ENCODE measurements at regions not wholly inside any gene's neighbourhood (a gene's known extent, or its start where the extent isn't known, plus 50 kb on each side); places are given as distances from the start of the nearest gene placed in this dataset.
"Not testable (repeated sequence)": the region's sequence is repeated elsewhere in the genome, so short reads cannot be mapped to it uniquely, and the experiment has no call there.

DNA sequence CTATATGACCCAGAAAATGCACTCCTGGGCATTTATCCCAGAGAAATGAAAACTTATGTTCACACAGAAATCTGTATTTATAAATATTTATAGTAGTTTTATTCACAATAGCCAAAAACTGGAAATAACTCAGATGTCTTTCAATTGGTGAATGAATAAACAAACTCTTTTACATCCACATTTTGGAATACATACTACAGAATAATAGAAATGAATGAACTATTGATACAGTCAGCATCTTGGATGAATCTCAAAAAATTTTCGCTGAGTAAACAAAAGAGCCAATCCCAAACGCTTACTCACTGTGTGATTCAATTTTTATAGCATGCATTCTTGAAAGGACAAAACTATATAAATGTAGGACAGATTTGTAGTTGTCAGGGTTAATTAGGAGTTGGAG, 75.1 kb upstream of the HTR2C start:
- Histone ChIP-seq H3K36me3 (replicated peaks; ENCODE audit: insufficient read depth, low read length) (no peaks in the 10 kb centered on the region), H3F3A (ENCODE audit: insufficient read depth, low read length) (no peaks in the 10 kb centered on the region), H3K27me3 (replicated peaks; ENCODE audit: insufficient read depth, low read length) (no peaks in the 10 kb centered on the region), H3K27ac (ENCODE audit: low read length) (no peak overlapping the region), H2AFZ (ENCODE audit: low read length) (no peak overlapping the region), H3K4me2 (ENCODE audit: low read depth, low read length) (no peak overlapping the region), H3K9me3 (replicated peaks; ENCODE audit: insufficient read depth, low read length) (no peaks in the 10 kb centered on the region; the same call in 1 of the 2 replicates), H4K20me1 (ENCODE audit: insufficient read depth, low read length) (no peaks in the 10 kb centered on the region), H3K79me2 (ENCODE audit: low read length) (no peaks in the 10 kb centered on the region), H3K9ac (ENCODE audit: low read length) (no peak overlapping the region), H3K4me3 (ENCODE audit: low read length) (no peak overlapping the region), H3K9me2 (replicated peaks; ENCODE audit: insufficient read depth, low read length) (no peaks in the 10 kb centered on the region), H3K4me1 (ENCODE audit: low read length) (no peaks in the 10 kb centered on the region)
- no peak for DNase-seq
- TF ChIP-seq EZH2phosphoT487 (IDR thresholded peaks at IDR 0.05; ENCODE audit: low read length) (no peak), EZH2 (optimal IDR thresholded peaks at IDR 0.05; ENCODE audit: low read depth, low read length) (no peak)
- TF ChIP-seq, protein P1, sequence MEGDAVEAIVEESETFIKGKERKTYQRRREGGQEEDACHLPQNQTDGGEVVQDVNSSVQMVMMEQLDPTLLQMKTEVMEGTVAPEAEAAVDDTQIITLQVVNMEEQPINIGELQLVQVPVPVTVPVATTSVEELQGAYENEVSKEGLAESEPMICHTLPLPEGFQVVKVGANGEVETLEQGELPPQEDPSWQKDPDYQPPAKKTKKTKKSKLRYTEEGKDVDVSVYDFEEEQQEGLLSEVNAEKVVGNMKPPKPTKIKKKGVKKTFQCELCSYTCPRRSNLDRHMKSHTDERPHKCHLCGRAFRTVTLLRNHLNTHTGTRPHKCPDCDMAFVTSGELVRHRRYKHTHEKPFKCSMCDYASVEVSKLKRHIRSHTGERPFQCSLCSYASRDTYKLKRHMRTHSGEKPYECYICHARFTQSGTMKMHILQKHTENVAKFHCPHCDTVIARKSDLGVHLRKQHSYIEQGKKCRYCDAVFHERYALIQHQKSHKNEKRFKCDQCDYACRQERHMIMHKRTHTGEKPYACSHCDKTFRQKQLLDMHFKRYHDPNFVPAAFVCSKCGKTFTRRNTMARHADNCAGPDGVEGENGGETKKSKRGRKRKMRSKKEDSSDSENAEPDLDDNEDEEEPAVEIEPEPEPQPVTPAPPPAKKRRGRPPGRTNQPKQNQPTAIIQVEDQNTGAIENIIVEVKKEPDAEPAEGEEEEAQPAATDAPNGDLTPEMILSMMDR (IDR thresholded peaks at IDR 0.05; ENCODE audit: low read length): no peak

DNA sequence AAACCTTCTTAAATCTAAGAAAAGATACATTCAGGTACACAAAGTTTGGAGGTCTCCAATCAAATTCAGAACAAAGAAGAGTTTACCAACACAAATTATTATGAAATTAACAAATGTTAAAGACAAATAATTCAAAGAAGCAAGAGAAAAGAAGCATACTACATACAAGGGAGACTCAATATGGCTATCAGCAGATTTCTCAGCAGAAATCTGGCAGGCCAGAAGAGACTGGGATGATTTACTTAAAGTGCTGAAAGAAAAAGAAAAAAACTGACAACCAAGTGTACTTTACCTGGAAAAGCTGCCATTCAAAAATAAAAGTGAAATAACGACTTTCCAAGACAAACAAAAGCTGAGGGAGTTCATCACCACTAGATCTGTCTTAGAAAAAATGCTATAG, 64.4 kb upstream of the HTR2C start:
- Histone ChIP-seq H3K9me2 (replicated peaks; ENCODE audit: insufficient read depth, low read length) (no peaks in the 10 kb centered on the region), H3K27ac (ENCODE audit: low read length) (no peak overlapping the region), H3K36me3 (replicated peaks; ENCODE audit: insufficient read depth, low read length) (no peaks in the 10 kb centered on the region), H3K79me2 (ENCODE audit: low read length) (no peaks in the 10 kb centered on the region), H4K20me1 (ENCODE audit: insufficient read depth, low read length) (no peaks in the 10 kb centered on the region), H2AFZ (ENCODE audit: low read length) (no peak overlapping the region), H3K4me3 (ENCODE audit: low read length) (no peak overlapping the region), H3K4me2 (ENCODE audit: low read depth, low read length) (no peak overlapping the region), H3K4me1 (ENCODE audit: low read length) (no peaks in the 10 kb centered on the region), H3F3A (ENCODE audit: insufficient read depth, low read length) (no peaks in the 10 kb centered on the region), H3K27me3 (replicated peaks; ENCODE audit: insufficient read depth, low read length) (no peaks in the 10 kb centered on the region), H3K9me3 (replicated peaks; ENCODE audit: insufficient read depth, low read length) (no peaks in the 10 kb centered on the region), H3K9ac (ENCODE audit: low read length) (no peak overlapping the region)
- no peak for DNase-seq
- TF ChIP-seq, protein P1 (IDR thresholded peaks at IDR 0.05; ENCODE audit: low read length): no peak
- TF ChIP-seq EZH2 (optimal IDR thresholded peaks at IDR 0.05; ENCODE audit: low read depth, low read length) (no peak), EZH2phosphoT487 (IDR thresholded peaks at IDR 0.05; ENCODE audit: low read length) (no peak)

DNA sequence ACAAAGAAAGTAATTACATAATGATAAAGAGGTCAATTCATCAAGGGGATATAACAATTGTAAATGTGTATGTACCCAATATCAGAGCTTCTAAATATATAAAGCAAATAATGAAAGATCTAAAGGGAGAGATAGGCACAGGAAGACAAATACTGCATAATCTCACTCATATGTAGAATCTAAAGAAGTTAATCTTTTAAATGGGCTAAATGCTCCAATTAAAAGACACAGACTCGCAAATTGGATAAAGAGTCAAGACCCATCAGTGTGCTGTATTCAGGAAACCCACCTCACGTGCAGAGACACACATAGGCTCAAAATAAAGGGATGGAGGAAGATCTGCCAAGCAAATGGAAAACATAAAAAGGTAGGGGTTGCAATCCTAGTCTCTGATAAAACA, 63.2 kb upstream of the HTR2C start:
- H3K9me3 ChIP-seq (replicated peaks; ENCODE audit: insufficient read depth, low read length); H3K9ac ChIP-seq (ENCODE audit: low read length); H3K27ac ChIP-seq (ENCODE audit: low read length): not testable (repeated sequence)

DNA sequence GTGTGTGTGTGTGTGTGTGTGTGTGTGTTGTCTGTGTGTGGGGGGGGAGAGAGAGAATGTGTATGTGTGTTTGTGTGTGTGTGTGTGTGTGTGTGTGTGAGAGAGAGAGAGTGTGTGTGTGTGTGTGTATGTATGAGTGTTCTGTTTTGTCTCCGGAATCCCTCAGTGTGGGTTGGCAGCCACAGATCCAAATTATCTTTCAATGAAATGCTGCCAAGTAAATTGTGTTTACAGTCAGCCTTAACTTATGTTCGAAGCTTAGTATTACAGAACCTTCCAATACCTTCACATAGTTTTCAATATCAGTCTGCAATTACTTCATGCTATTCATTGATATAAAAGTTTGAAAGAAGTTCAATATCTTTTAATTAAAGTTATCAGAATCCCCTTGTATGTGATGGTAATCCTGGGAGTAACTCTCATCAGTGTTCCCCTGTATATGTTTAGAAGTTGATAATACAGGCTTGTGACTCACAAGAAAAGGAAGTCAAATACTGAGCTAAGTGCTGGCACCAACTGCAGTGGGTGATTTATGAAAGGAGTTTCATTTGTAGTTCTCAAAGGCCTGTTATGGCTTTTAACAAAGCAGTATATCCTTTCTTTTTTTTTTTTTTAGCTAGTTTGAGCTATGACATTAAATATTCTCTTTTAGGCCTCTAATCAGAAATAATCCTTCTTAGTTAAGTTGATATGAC, 51.6 kb upstream of the HTR2C start:
- Histone ChIP-seq H3K4me3 (ENCODE audit: low read length) (no peak overlapping the region), H3K79me2 (ENCODE audit: low read length) (no peaks in the 10 kb centered on the region)

More for the DNA sequence above, 63.2 kb upstream of the HTR2C start:
- not testable (repeated sequence) for H3K4me3 ChIP-seq (ENCODE audit: low read length); H2AFZ ChIP-seq (ENCODE audit: low read length); H3K4me1 ChIP-seq (ENCODE audit: low read length); H3F3A ChIP-seq (ENCODE audit: insufficient read depth, low read length); H3K36me3 ChIP-seq (replicated peaks; ENCODE audit: insufficient read depth, low read length); H4K20me1 ChIP-seq (ENCODE audit: insufficient read depth, low read length); H3K4me2 ChIP-seq (ENCODE audit: low read depth, low read length); H3K9me2 ChIP-seq (replicated peaks; ENCODE audit: insufficient read depth, low read length); H3K79me2 ChIP-seq (ENCODE audit: low read length); H3K27me3 ChIP-seq (replicated peaks; ENCODE audit: insufficient read depth, low read length)
- DNase-seq: peak; percentile 7

More for the DNA sequence above, 51.6 kb upstream of the HTR2C start:
- no peaks in the 10 kb centered on the region for H3K9me2 ChIP-seq (replicated peaks; ENCODE audit: insufficient read depth, low read length)
- H2AFZ ChIP-seq (ENCODE audit: low read length): no peak overlapping the region
- no peak overlapping the region for H3K9ac ChIP-seq (ENCODE audit: low read length)
- H3K27ac ChIP-seq (ENCODE audit: low read length): no peak overlapping the region
- no peaks in the 10 kb centered on the region for H3K36me3 ChIP-seq (replicated peaks; ENCODE audit: insufficient read depth, low read length)
- TF ChIP-seq, protein P1 (IDR thresholded peaks at IDR 0.05; ENCODE audit: low read length): no peak
- no peak for TF ChIP-seq EZH2 (optimal IDR thresholded peaks at IDR 0.05; ENCODE audit: low read depth, low read length)
- no peak for TF ChIP-seq EZH2phosphoT487 (IDR thresholded peaks at IDR 0.05; ENCODE audit: low read length)
- no peaks in the 10 kb centered on the region for H3K27me3 ChIP-seq (replicated peaks; ENCODE audit: insufficient read depth, low read length)
- no peak overlapping the region for H3K4me2 ChIP-seq (ENCODE audit: low read depth, low read length)
- H4K20me1 ChIP-seq (ENCODE audit: insufficient read depth, low read length): no peaks in the 10 kb centered on the region
- no peak for DNase-seq
- H3F3A ChIP-seq (ENCODE audit: insufficient read depth, low read length): no peaks in the 10 kb centered on the region
- H3K4me1 ChIP-seq (ENCODE audit: low read length): no peaks in the 10 kb centered on the region
- H3K9me3 ChIP-seq (replicated peaks; ENCODE audit: insufficient read depth, low read length): no peaks in the 10 kb centered on the region

All from MM.1S (cell line).